NCI-H82 (cell line): ENCODE measurements at regions not wholly inside any gene's neighbourhood (a gene's known extent, or its start where the extent isn't known, plus 50 kb on each side); places are given as distances from the start of the nearest gene placed in this dataset.

Source experiments
- DNase-seq: peaks from one replicate; lab custom pipeline; 2025; lab: John Stamatoyannopoulos, UW

DNA sequence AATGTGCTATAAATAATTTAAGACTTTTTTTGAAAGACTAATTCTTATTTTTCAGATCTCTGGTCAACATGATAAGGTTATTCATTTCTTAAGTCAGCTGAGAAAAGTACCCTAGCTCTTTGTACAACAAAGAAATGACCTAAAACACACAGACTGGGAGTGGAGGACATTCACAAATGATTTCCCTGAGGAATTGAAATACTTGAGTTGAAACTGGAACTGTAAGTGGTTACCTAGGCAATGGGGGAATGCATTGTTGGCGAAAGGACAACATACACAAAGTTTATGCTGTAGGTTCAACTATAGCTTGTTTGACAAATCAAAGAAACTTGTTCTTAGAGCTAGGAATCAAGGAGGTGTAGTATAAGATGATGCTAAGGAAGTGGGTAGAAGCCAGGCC is 915.5 kb downstream of the FAT4 start:
- no peak for DNase-seq

DNA sequence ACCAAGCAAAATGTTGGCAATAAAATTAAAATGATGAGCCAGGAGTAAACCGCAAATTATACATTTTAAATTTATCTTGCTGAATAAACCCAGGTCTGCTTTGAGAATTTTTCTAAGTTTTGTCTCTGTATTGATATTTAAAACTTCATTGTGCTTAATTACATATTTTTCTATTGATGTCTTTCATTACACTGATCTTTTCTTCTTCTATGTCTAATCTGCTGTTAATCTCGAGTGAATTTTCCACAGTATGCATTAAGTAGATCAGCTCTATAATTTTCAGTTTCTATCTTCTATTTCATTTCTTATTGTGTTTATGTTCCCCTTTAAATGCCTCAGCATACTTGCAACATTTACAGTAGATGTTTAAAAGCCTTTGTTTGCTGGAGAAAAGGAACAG is 918.7 kb downstream of the FAT4 start:
- no peak for DNase-seq

DNA sequence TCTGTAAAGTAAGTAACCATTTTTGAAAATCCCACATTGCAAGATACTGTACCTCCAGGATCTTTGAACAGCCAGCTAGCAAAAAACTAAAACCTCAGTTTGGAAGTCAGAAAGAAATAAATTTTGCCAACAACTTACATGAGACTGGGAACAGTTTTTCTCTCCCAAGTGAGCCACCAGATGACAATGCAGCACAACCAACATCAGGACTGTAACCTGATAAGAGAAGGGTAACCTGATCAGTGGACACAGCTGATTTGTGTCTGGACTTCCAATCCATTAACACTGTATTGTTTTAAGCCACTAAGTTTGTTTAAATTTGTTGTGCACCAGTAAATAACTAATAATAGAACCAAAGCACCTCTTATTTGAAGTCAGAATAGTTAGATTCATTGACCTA is 923.3 kb downstream of the FAT4 start:
- peak; percentile 0 for DNase-seq

- no peak for DNase-seq
Observed at GRCh38 chr4:126241634-126242033, 926.9 kb downstream of the FAT4 start.

GRCh38 chr4:126242679-126243390 is 928.1 kb downstream of the FAT4 start:
- no peak for DNase-seq

- no peak for DNase-seq
Observed at GRCh38 chr4:126247409-126247808, 932.7 kb downstream of the FAT4 start.

- DNase-seq: no peak
Observed at GRCh38 chr4:126250006-126250405, 935.3 kb downstream of the FAT4 start.

GRCh38 chr4:126251169-126251568 is 936.4 kb downstream of the FAT4 start:
- no peak for DNase-seq

DNA sequence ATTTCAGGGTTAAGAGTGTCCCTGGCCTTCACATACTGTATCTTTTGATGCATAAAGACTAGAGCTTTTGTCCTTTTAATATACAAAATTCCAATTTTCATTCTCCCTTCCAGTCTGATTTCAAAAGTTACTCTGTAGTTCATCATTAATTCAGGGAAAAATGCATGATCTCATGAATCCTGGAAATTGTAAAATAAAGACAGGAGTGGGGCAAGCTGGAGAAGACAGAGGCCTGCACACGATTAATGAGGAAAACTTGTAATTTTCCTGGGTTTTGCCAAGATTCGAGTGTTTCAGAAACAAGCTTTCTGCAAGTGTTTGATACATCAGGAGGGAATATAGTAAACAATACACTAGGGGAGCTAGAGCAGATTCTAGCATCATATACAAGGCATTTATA is 947.9 kb downstream of the FAT4 start:
- DNase-seq: no peak

GRCh38 chr4:126264839-126265238 is 950.1 kb downstream of the FAT4 start:
- no peak for DNase-seq

- DNase-seq: no peak
Observed at GRCh38 chr4:126265888-126266287, 951.1 kb downstream of the FAT4 start.

- no peak for DNase-seq
Observed at GRCh38 chr4:126267689-126268088, 952.9 kb downstream of the FAT4 start.

GRCh38 chr4:126268106-126268505 is 953.4 kb downstream of the FAT4 start:
- no peak for DNase-seq

DNA sequence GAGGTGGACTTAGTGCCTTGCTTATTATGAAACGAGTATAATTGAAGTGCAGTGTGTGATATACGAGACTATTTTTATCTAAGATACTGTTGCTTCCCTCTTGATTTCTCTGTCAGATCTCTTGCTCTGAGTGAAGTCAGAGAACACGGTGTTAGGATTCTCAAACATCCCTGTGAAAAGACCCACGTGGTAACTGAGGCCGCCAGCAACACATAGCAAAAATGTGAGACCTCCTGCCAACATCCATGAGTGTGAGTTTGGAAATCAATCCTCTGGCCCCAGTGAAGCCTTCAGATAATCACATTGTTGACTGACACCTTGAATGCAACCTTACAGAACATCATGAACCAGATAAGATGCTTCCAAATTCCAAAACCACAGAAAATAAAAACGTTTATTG is 954.4 kb downstream of the FAT4 start:
- DNase-seq: no peak

DNA sequence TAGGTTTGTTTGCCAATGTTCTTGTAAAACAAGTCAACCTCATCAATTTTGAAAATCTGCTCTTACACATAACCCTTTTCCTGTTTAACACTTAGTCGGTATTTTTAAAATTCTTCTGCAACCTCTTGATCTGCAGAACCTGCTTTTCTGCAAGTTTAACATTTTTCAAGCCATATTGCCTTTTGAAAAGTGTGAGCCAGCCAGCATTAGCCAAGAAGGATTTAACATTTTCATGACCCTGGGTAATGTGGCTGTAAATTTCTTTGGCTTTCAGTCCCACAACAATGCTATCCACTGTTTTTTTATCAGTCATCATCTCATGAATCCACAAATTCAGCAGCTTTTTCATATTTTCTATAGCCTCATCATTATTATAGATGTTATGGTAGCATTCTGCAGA is 956.5 kb downstream of the FAT4 start:
- no peak for DNase-seq

DNA sequence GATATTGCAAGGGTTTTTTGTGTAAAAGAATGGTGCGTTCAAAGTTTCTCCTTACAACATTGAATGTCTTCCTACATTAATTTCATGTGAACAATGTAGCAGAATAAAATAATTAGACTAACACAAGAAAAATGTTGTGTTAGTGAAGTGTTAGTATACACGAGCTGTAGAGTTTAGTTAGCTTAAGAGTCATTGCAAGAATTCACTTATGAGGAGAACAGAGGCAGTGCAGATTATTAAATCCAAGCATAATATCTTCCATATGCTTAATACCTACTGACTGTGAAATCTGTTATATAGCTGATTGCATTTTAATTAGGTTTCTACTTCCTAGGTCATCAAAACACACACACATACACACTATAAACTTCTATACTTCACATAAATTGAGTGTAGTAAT is 959.0 kb downstream of the FAT4 start:
- no peak for DNase-seq

- DNase-seq: no peak
Observed at GRCh38 chr4:126291886-126292285, 977.1 kb downstream of the FAT4 start.

DNA sequence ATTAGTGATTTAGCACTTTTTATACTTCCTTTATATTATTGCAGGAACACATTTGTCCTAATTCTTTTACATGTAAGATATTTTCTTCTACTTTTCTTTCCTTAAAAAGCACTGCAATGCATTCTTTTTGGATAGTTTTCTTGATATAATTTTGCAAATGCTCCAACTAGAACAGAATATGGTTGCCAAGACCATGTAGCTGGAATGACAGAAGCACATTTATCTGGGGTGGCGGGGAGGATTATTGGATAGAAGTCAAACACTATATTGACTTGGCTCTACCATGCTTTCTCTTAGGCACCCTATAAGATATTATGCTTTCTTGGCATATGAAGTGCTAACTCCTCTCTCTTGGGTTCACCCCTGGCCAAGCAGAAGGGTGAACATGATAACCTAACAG is 983.5 kb downstream of the FAT4 start:
- no peak for DNase-seq

DNA sequence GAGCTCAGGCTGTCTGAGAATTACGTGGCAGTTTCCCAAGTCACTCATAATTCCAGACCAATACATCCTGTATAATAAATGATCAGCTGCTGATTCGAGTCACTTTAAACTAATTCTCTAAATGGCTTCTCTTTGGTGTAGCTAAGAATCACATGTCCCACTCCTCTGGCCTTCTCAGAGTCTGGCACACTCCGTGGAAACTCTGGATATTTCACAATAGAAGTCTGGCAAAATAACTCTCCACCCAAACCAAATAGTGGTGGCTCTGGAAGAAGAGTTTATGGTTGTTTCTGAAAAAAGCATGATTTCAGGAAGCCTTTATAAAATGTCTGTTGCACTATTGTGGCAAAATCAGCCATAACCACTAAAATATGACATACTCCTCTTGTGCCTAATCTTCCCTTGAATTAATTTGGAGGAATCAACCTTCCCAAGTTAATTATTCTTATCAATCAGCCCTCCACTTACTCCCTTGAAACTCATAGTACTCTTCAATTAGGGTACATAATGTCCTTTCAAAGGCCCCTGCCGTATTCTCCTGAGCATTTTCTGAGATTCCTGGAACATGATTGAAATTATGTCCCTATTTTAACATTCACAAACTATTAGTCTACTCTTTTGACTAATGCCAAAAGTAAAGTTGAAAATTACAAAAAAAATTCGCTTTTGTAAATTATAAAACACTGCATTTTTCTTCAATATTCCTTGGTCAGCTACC is 991.6 kb downstream of the FAT4 start:
- no peak for DNase-seq

DNA sequence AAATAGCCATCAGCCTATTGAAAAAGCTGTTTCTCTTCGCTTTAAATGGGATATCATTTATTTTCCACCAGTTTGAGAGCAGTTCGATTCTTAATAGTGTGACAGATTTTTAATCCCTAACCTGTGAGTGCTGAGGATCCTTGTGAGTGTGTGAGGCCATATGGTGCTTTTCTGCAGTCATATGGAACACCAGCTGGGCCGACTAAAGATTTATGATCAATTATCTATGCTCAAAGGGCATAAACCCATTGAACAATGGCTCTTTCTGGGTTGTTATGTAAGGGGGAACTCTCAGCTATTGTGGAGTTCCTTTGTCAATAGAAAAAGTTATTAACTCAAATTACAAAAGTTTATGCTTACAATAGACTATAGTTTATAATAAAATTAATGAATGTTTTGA is 1003.6 kb downstream of the FAT4 start:
- peak; percentile 95 for DNase-seq

DNA sequence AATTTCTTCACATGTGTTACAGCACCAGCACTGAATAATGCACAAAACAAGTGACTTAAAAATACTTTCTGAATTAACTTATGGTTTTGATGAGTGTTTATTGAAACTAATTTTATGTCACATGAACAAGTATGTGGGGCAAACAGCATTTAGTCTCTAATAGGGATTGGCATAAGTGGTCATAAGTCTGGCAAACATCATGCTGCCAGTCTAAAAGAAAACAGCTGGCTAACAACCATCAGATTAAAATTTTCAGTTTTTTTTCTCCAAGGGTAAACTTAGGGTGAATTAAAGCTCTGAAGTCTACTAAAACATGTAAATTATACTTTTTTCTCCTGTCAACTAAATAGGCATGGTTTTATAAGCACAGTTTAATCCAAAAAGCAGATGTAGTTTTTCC is 1014.2 kb downstream of the FAT4 start:
- no peak for DNase-seq

DNA sequence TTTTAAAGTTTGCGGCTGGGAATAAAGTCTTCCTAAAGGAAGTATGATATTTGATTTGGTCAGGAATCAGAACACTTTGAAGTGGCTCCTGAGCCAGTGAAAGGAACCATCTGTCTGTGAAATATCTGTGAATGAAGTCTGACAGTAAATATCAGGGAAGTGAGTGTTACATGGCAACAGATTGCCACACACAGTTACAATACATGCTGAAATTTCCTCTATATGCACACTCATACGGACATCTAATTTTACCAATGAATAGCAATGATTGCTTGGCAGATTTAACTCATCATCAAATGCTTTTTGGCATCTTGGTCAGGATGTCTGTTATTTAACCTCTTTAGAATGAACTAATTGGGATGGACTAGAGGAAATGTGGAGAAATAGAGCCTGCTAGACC is 1023.8 kb downstream of the FAT4 start:
- peak; percentile 1 for DNase-seq

- no peak for DNase-seq
Observed at GRCh38 chr4:126341927-126342326, 1027.2 kb downstream of the FAT4 start.

GRCh38 chr4:126344472-126344871 is 1029.7 kb downstream of the FAT4 start:
- no peak for DNase-seq
